ENCODE measurements at regions not wholly inside any gene's neighbourhood (a gene's known extent, or its start where the extent isn't known, plus 50 kb on each side); places are given as distances from the start of the nearest gene placed in this dataset.
A peak's percentile ranks its signal among the peaks of the same experiment; 100 is the strongest.
"Not testable (repeated sequence)": the region's sequence is repeated elsewhere in the genome, so short reads cannot be mapped to it uniquely, and the experiment has no call there.

DNA sequence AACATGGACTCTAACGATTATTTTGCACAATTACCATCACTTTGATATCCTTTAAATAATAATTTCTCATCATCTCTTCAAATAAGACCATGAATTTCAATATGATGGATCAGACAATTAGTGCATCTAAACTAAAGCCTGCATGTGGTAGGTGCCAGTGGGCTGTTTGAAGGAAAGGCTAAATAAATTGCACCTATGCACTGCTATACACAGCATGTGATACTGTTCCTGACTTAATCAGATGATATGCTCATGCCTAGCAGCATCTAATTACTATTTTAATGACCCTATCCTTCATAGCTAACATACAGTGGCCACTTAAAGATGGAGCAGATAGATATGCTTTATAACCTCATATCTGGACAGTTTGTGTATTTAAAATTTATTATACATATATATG lies 731.6 kb upstream of the MANEA start:
- Histone ChIP-seq H3K9me2 (replicated peaks; ENCODE audit: insufficient read depth, low read length) (no peaks in the 10 kb centered on the region; the same call in 1 of the 2 replicates), H3K79me2 (ENCODE audit: low read length) (no peaks in the 10 kb centered on the region), H3K27ac (ENCODE audit: low read length) (no peak overlapping the region), H3K9ac (ENCODE audit: low read length) (no peak overlapping the region), H3K4me2 (ENCODE audit: low read depth, low read length, poor library complexity, severe bottlenecking) (no peak overlapping the region), H3K4me1 (ENCODE audit: low read length) (no peaks in the 10 kb centered on the region), H3K36me3 (ENCODE audit: insufficient read depth, low read length) (no peaks in the 10 kb centered on the region), H3K4me3 (ENCODE audit: low read length) (no peak overlapping the region), H4K20me1 (ENCODE audit: insufficient read depth, low read depth, low read length) (no peaks in the 10 kb centered on the region), H3K27me3 (ENCODE audit: low read length) (no peaks in the 10 kb centered on the region), H2AFZ (ENCODE audit: low read length) (no peak overlapping the region), H3K9me3 (ENCODE audit: low read length) (no peaks in the 10 kb centered on the region)
- DNase-seq = no peak

DNA sequence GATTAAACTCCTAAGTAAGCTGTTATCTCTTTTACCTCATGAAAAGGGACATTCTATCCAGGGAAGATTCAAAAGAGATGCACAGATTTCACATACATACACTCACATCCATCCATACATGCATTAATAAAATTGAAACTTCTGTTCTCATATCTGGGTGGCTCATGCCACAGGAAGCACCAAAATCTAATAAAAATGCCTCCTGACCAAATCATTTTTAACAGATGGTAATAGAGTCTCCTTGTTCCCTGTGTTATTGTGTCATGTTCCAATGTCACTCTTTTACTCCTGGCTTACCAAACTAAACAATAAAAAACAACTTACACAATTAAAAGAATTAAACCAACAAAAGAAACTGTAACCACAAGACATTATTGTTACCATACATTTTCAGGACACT lies 742.1 kb upstream of the MANEA start:
- no peak for DNase-seq
- H3K9ac ChIP-seq (ENCODE audit: low read length) = no peak overlapping the region
- no peaks in the 10 kb centered on the region for H3K9me3 ChIP-seq (ENCODE audit: low read length)
- no peaks in the 10 kb centered on the region for H3K9me2 ChIP-seq (replicated peaks; ENCODE audit: insufficient read depth, low read length)
- H3K27ac ChIP-seq (ENCODE audit: low read length) = no peak overlapping the region
- H2AFZ ChIP-seq (ENCODE audit: low read length) = no peak overlapping the region
- H3K27me3 ChIP-seq (ENCODE audit: low read length) = peaks cover 3% of the 10 kb centered on the region; the same call in 1 of the 2 replicates
- H3K4me1 ChIP-seq (ENCODE audit: low read length) = no peaks in the 10 kb centered on the region
- H3K4me3 ChIP-seq (ENCODE audit: low read length) = no peak overlapping the region
- H3K79me2 ChIP-seq (ENCODE audit: low read length) = no peaks in the 10 kb centered on the region
- H3K36me3 ChIP-seq (ENCODE audit: insufficient read depth, low read length) = no peaks in the 10 kb centered on the region
- H4K20me1 ChIP-seq (ENCODE audit: insufficient read depth, low read depth, low read length) = no peaks in the 10 kb centered on the region
- no peak overlapping the region for H3K4me2 ChIP-seq (ENCODE audit: low read depth, low read length, poor library complexity, severe bottlenecking)

DNA sequence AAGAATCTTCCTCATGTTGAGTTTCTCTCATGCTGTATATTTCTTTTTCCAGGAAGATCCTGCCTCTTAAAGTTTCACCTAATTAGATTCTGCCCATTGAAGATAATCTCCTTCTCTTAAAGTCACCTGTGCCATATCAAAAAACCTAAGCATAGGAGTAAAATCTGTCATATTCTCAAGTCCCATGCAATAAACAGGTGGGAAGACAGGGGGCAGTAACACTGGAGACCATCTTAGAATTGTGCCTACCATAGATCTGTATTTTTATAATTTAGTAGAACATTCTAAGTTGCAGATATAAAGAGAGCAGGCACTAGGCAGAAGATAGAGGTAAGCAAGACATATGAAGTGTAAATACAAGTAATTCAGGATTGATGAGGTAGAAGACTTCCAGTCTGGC lies 763.5 kb upstream of the MANEA start:
- no peaks in the 10 kb centered on the region for H3K36me3 ChIP-seq (ENCODE audit: insufficient read depth, low read length)
- H3K79me2 ChIP-seq (ENCODE audit: low read length) = no peaks in the 10 kb centered on the region
- H3K27me3 ChIP-seq (ENCODE audit: low read length) = no peaks in the 10 kb centered on the region
- H3K4me2 ChIP-seq (ENCODE audit: low read depth, low read length, poor library complexity, severe bottlenecking) = no peak overlapping the region
- H4K20me1 ChIP-seq (ENCODE audit: insufficient read depth, low read depth, low read length) = no peaks in the 10 kb centered on the region
- H2AFZ ChIP-seq (ENCODE audit: low read length) = no peak overlapping the region
- H3K4me3 ChIP-seq (ENCODE audit: low read length) = no peak overlapping the region
- no peak overlapping the region for H3K27ac ChIP-seq (ENCODE audit: low read length)
- no peaks in the 10 kb centered on the region for H3K9me2 ChIP-seq (replicated peaks; ENCODE audit: insufficient read depth, low read length)
- no peaks in the 10 kb centered on the region for H3K9me3 ChIP-seq (ENCODE audit: low read length)
- no peak for DNase-seq
- H3K4me1 ChIP-seq (ENCODE audit: low read length) = no peaks in the 10 kb centered on the region
- no peak overlapping the region for H3K9ac ChIP-seq (ENCODE audit: low read length)

DNA sequence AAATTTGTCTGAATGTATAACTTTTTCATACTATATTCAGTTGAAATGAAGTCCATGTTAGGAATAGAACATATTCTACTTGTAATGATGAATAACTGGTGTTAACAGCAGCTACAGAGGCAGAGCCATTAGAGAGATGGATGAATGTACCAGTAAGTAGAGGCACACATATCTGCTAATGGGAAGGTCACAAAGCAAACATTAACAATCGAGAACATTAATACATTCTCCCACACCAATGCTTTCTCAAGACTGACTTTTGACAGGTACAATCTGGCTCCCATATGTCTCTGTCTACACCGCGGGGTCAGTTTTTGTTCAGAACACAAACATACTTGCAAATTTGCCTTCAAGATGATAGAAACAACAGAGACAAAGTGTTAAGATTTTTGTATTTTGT lies 776.0 kb upstream of the MANEA start:
- Histone ChIP-seq H3K4me2 (ENCODE audit: low read depth, low read length, poor library complexity, severe bottlenecking) (no peak overlapping the region), H3K27ac (ENCODE audit: low read length) (no peak overlapping the region), H3K27me3 (ENCODE audit: low read length) (no peaks in the 10 kb centered on the region), H2AFZ (ENCODE audit: low read length) (no peak overlapping the region), H4K20me1 (ENCODE audit: insufficient read depth, low read depth, low read length) (no peaks in the 10 kb centered on the region), H3K9me2 (replicated peaks; ENCODE audit: insufficient read depth, low read length) (no peaks in the 10 kb centered on the region), H3K4me3 (ENCODE audit: low read length) (no peak overlapping the region), H3K4me1 (ENCODE audit: low read length) (no peaks in the 10 kb centered on the region), H3K79me2 (ENCODE audit: low read length) (no peaks in the 10 kb centered on the region), H3K9ac (ENCODE audit: low read length) (no peak overlapping the region), H3K9me3 (ENCODE audit: low read length) (no peaks in the 10 kb centered on the region), H3K36me3 (ENCODE audit: insufficient read depth, low read length) (no peaks in the 10 kb centered on the region)
- no peak for DNase-seq

DNA sequence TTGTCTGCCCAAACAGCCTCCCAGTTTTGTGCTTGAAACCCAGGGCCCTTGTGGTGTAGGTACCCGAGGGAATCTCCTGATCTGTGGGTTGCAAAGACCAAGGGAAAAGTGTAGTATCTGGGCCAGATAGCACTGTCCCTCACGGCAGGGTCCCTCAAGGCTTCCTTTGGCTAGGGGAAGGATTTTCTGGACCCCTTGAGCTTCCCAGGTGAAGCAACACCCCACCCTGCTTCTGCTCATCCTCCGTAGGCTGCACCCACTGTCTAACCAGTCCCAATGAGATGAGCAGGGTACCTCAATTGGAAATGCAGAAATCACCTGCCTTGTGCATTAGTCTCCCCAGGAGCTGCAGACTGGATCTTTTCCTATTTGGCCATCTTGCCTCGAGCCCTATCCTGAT lies 791.8 kb upstream of the MANEA start:
- Histone ChIP-seq H3K36me3 (ENCODE audit: insufficient read depth, low read length) (no peaks in the 10 kb centered on the region), H3K27me3 (ENCODE audit: low read length) (no peaks in the 10 kb centered on the region), H3K9me2 (replicated peaks; ENCODE audit: insufficient read depth, low read length) (no peaks in the 10 kb centered on the region), H3K4me1 (ENCODE audit: low read length) (no peaks in the 10 kb centered on the region), H3K79me2 (ENCODE audit: low read length) (no peaks in the 10 kb centered on the region), H3K9me3 (ENCODE audit: low read length) (no peaks in the 10 kb centered on the region), H2AFZ (ENCODE audit: low read length) (no peak overlapping the region), H4K20me1 (ENCODE audit: insufficient read depth, low read depth, low read length) (no peaks in the 10 kb centered on the region), H3K4me3 (ENCODE audit: low read length) (no peak overlapping the region), H3K27ac (ENCODE audit: low read length) (no peak overlapping the region), H3K9ac (ENCODE audit: low read length) (no peak overlapping the region), H3K4me2 (ENCODE audit: low read depth, low read length, poor library complexity, severe bottlenecking) (no peak overlapping the region)
- no peak for DNase-seq

DNA sequence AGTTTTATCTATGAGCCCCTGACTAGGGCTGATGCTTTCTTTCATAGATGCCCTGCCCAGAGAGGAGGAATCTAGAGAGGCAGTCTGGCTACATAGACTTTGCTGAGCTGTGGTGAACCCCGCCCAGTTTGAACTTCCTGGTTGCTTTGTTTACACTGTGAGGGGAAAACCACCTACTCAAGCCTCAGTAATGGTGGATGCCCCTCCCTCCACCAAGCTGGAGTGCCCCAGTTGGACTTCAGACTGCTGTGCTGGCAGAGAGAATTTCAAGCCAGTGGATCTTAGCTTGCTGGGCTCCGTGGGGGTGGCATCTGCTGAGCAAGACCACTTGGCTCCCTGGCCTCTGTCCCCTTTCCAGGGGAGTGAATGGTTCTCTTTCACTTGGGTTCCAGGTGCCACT lies 792.3 kb upstream of the MANEA start:
- not testable (repeated sequence) for H3K4me3 ChIP-seq (ENCODE audit: low read length); H3K9ac ChIP-seq (ENCODE audit: low read length); H3K4me2 ChIP-seq (ENCODE audit: low read depth, low read length, poor library complexity, severe bottlenecking); H3K9me3 ChIP-seq (ENCODE audit: low read length); DNase-seq; H3K36me3 ChIP-seq (ENCODE audit: insufficient read depth, low read length); H3K27ac ChIP-seq (ENCODE audit: low read length); H3K79me2 ChIP-seq (ENCODE audit: low read length); H4K20me1 ChIP-seq (ENCODE audit: insufficient read depth, low read depth, low read length); H3K9me2 ChIP-seq (replicated peaks; ENCODE audit: insufficient read depth, low read length); H3K4me1 ChIP-seq (ENCODE audit: low read length); H3K27me3 ChIP-seq (ENCODE audit: low read length); H2AFZ ChIP-seq (ENCODE audit: low read length)

DNA sequence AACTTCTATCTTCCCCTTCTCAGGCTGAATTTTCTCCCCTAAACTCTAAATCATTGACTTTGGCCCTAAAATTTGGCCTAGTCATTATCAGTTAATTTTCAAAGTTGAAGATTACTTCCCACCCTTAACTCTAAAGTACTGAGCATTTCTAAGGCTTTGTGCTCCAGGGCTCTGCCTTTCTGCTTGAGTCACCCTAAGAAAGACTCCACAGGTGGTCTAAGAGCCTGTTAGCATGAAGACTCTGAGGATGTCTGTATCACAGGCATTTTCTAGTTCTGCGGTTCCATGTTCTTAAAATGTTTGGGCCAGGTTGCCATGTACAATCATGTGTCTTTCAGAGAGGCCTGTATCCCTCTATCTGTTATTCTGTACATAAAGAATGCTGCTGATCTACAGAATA lies 808.1 kb upstream of the MANEA start:
- Histone ChIP-seq H3K4me1 (ENCODE audit: low read length) (no peaks in the 10 kb centered on the region), H3K9me2 (replicated peaks; ENCODE audit: insufficient read depth, low read length) (no peaks in the 10 kb centered on the region), H3K9me3 (ENCODE audit: low read length) (no peaks in the 10 kb centered on the region), H3K79me2 (ENCODE audit: low read length) (no peaks in the 10 kb centered on the region), H3K27ac (ENCODE audit: low read length) (no peak overlapping the region), H3K4me2 (ENCODE audit: low read depth, low read length, poor library complexity, severe bottlenecking) (no peak overlapping the region), H3K36me3 (ENCODE audit: insufficient read depth, low read length) (no peaks in the 10 kb centered on the region), H4K20me1 (ENCODE audit: insufficient read depth, low read depth, low read length) (no peaks in the 10 kb centered on the region), H3K27me3 (ENCODE audit: low read length) (no peaks in the 10 kb centered on the region), H3K9ac (ENCODE audit: low read length) (no peak overlapping the region), H2AFZ (ENCODE audit: low read length) (no peak overlapping the region), H3K4me3 (ENCODE audit: low read length) (no peak overlapping the region)
- DNase-seq = no peak

DNA sequence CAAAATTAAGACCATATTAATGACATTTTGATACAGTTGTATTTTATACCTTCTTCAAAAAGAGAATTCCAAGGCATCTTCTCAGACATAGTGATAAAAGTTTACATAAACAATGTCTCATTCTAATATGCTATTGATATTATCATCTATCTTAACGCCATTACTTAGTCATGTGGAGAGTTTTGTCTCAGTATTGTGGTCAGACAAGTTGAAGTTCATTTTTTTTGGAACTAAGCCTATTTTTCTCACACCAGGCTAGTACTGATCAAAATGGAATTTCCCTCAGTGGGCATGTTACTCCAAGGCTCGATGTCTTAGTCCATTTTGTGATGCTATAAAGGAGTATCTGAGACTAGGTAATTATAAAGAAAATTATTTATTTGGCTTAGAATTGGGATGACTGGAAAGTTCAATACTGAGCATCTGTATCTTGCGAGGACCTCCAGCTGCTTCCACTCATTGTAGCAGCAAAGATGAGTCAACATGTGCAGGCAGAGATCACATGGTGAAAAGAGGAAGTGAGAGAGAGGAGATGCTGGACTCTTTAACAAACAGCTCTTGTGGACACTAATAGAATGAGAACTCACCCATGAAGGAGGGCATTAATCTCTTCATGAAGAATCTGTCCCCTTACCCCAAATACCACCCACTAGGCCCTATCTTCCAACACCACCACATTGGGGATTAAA lies 825.5 kb upstream of the MANEA start:
- no peaks in the 10 kb centered on the region for H3K9me2 ChIP-seq (replicated peaks; ENCODE audit: insufficient read depth, low read length)
- H2AFZ ChIP-seq (ENCODE audit: low read length) = no peak overlapping the region
- DNase-seq = peak; percentile 55
- H3K9ac ChIP-seq (ENCODE audit: low read length) = no peak overlapping the region
- no peaks in the 10 kb centered on the region for H4K20me1 ChIP-seq (ENCODE audit: insufficient read depth, low read depth, low read length)
- no peak overlapping the region for H3K4me2 ChIP-seq (ENCODE audit: low read depth, low read length, poor library complexity, severe bottlenecking)
- H3K4me3 ChIP-seq (ENCODE audit: low read length) = no peak overlapping the region
- no peaks in the 10 kb centered on the region for H3K27me3 ChIP-seq (ENCODE audit: low read length)
- no peaks in the 10 kb centered on the region for H3K9me3 ChIP-seq (ENCODE audit: low read length)
- H3K79me2 ChIP-seq (ENCODE audit: low read length) = no peaks in the 10 kb centered on the region
- no peaks in the 10 kb centered on the region for H3K36me3 ChIP-seq (ENCODE audit: insufficient read depth, low read length)
- H3K4me1 ChIP-seq (ENCODE audit: low read length) = peaks cover 5% of the 10 kb centered on the region
- H3K27ac ChIP-seq (ENCODE audit: low read length) = no peak overlapping the region

DNA sequence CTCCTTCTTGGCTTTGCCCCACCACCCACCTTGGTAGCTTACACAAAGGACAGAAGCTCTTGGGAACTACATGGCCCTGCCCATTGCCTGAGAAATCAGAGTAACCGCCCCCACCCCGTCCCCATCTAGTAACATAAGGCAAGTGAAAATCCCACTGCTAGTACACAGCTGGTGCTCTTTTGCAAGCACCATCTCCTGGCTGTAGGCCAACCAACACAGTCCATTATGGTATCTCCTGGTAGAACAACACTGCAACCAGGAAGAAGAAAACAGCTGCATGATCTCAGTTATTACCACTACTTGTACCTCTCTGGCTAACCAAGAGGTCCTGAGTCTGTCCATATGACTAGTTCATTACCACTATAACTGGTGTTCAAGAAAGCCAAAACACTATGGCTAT lies 841.1 kb upstream of the MANEA start:
- no peaks in the 10 kb centered on the region for H3K27me3 ChIP-seq (ENCODE audit: low read length)
- no peak overlapping the region for H2AFZ ChIP-seq (ENCODE audit: low read length)
- H3K9me3 ChIP-seq (ENCODE audit: low read length) = no peaks in the 10 kb centered on the region
- no peak overlapping the region for H3K4me2 ChIP-seq (ENCODE audit: low read depth, low read length, poor library complexity, severe bottlenecking)
- no peak overlapping the region for H3K27ac ChIP-seq (ENCODE audit: low read length)
- H3K9ac ChIP-seq (ENCODE audit: low read length) = no peak overlapping the region
- no peaks in the 10 kb centered on the region for H4K20me1 ChIP-seq (ENCODE audit: insufficient read depth, low read depth, low read length)
- DNase-seq = no peak
- no peaks in the 10 kb centered on the region for H3K36me3 ChIP-seq (ENCODE audit: insufficient read depth, low read length)
- H3K79me2 ChIP-seq (ENCODE audit: low read length) = no peaks in the 10 kb centered on the region
- no peak overlapping the region for H3K4me3 ChIP-seq (ENCODE audit: low read length)
- H3K9me2 ChIP-seq (replicated peaks; ENCODE audit: insufficient read depth, low read length) = 0 out of 2 replicates have a peak, but pooled peaks cover 3% of the 10 kb centered on the region
- H3K4me1 ChIP-seq (ENCODE audit: low read length) = no peaks in the 10 kb centered on the region

All from Karpas-422 (cell line).